Natural killer cell (primary cell): ENCODE measurements at regions not wholly inside any gene's neighbourhood (a gene's known extent, or its start where the extent isn't known, plus 50 kb on each side); places are given as distances from the start of the nearest gene placed in this dataset.

Experiments
- ATAC-seq, 3 donors: fragments of 150-1000 bp in 2 of 3; fragments of 200-7000 bp in 1 of 3; cut with Tn5 transposase; 1 replicate in 1 of 3; 2 replicates in 2 of 3; pipeline ENCODE4 v1.10.0; 2021; ENCODE audit warnings: mild to moderate bottlenecking in 2 of 3, moderate library complexity in 2 of 3
- DNase-seq, 2 donors: peaks; one replicate each; pipeline versions ENCODE4 v3.0.0 to v3.0.0-alpha.2; 2013 to 2021; ENCODE audit warnings: mixed read lengths in 1 of 2
- H3K27ac ChIP-seq: one replicate; pipeline ENCODE4 v1.5.1; 2013; ENCODE audit warnings: mild to moderate bottlenecking, low read length
- H3K27me3 ChIP-seq: one replicate; pipeline ENCODE4 v1.6.1; 2013; ENCODE audit warnings: low read length; ENCODE audit not compliant: control insufficient read depth, insufficient read depth
- H3K36me3 ChIP-seq: one replicate; pipeline ENCODE4 v1.6.1; 2013; ENCODE audit warnings: low read length; ENCODE audit not compliant: control insufficient read depth, insufficient read depth
- H3K4me1 ChIP-seq: one replicate; pipeline ENCODE4 v1.6.1; 2013; ENCODE audit warnings: low read length; ENCODE audit not compliant: control insufficient read depth, insufficient read depth
- H3K4me3 ChIP-seq: one replicate; pipeline ENCODE4 v1.5.1; 2013; ENCODE audit warnings: low read length
- H3K9me3 ChIP-seq: one replicate; pipeline ENCODE4 v1.6.1; 2013; ENCODE audit warnings: low read length; ENCODE audit not compliant: control insufficient read depth, insufficient read depth
- H3K27ac Mint-ChIP-seq, 2 donors: one replicate each; pipeline ENCODE4 v1.8.0; 2022; ENCODE audit warnings: mild to moderate bottlenecking in 2 of 2, mixed read lengths in 2 of 2, moderate library complexity in 1 of 2
- H3K27me3 Mint-ChIP-seq, 2 donors: one replicate each; pipeline ENCODE4 v1.8.0; 2022; ENCODE audit warnings: low read depth in 2 of 2, mixed read lengths in 2 of 2
- H3K36me3 Mint-ChIP-seq: one replicate; pipeline ENCODE4 v1.8.0; 2022; ENCODE audit warnings: mixed read lengths
- H3K4me1 Mint-ChIP-seq, 2 donors: one replicate each; pipeline ENCODE4 v1.8.0; 2022; ENCODE audit warnings: mixed read lengths in 2 of 2
- H3K4me3 Mint-ChIP-seq: one replicate; pipeline ENCODE4 v1.8.0; 2022; ENCODE audit warnings: mild to moderate bottlenecking, moderate library complexity, mixed read lengths
- H3K9me3 Mint-ChIP-seq, 2 donors: one replicate each; pipeline ENCODE4 v1.8.0; 2022; ENCODE audit warnings: mixed read lengths in 2 of 2
- CTCF ChIP-seq: fragments of 200-600 bp; IDR thresholded peaks from one replicate; pipeline ENCODE4 v1.8.0; 2022; ENCODE audit warnings: antibody characterized with exemption
- WGBS: methylation state at CpG from one replicate; pipeline ENCODE4 v1.1.7; 2013; ENCODE audit warnings: missing lambda C conversion rate; ENCODE audit not compliant: insufficient coverage; 5-methylcytosine and 5-hydroxymethylcytosine counted together
- intact Hi-C: fragments of 100-400 bp; cut with micrococcal nuclease; formaldehyde crosslinking; loops from one replicate; pipeline ENCODE4 v1.14.2; 2022

- Histone ChIP-seq H3K36me3 (no peaks in the 10 kb centered on the region), H3K4me1 (no peaks in the 10 kb centered on the region), H3K27me3 (no peaks in the 10 kb centered on the region), H3K27ac (no peak overlapping the region), H3K9me3 (peaks cover 8% of the 10 kb centered on the region), H3K4me3 (no peak overlapping the region)
- no peaks in the 10 kb centered on the region for H3K4me1 Mint-ChIP-seq
- H3K36me3 Mint-ChIP-seq = no peaks in the 10 kb centered on the region
- intact Hi-C loops = no loop called here
- H3K9me3 Mint-ChIP-seq = peaks cover 3 to 16% of the 10 kb centered on the region in 2 donors
- H3K27me3 Mint-ChIP-seq = no peaks in the 10 kb centered on the region
- DNase-seq = no peak
- no peak overlapping the region for H3K4me3 Mint-ChIP-seq
- H3K27ac Mint-ChIP-seq = no peak overlapping the region
- no peak for ATAC-seq
- no peak for TF ChIP-seq CTCF
- WGBS = 38% methylated on average over 2 of the region's 3 CpGs
These were observed 534.6 kb upstream of the POM121L12 start for GRCh38 chr7:52500841-52501240.

GRCh38 chr7:52498366-52498765 is 537.1 kb upstream of the POM121L12 start:
- no peak overlapping the region for H3K27ac Mint-ChIP-seq
- no peaks in the 10 kb centered on the region for H3K4me1 Mint-ChIP-seq
- H3K36me3 Mint-ChIP-seq = no peaks in the 10 kb centered on the region
- DNase-seq (no peak), ATAC-seq (no peak)
- H3K27me3 Mint-ChIP-seq = no peaks in the 10 kb centered on the region
- no CpG with 5 or more reads among the region's 1 CpG for WGBS
- no peak overlapping the region for H3K4me3 Mint-ChIP-seq
- Histone ChIP-seq H3K36me3 (no peaks in the 10 kb centered on the region), H3K4me3 (no peak overlapping the region), H3K27ac (no peak overlapping the region), H3K4me1 (no peaks in the 10 kb centered on the region), H3K9me3 (no peaks in the 10 kb centered on the region), H3K27me3 (no peaks in the 10 kb centered on the region)
- TF ChIP-seq CTCF = no peak
- H3K9me3 Mint-ChIP-seq = peaks cover 3 to 8% of the 10 kb centered on the region in 2 donors
- intact Hi-C loops = no loop called here

- no peak for ATAC-seq
- Mint-ChIP-seq H3K4me1 (no peaks in the 10 kb centered on the region), H3K9me3 (peaks cover 8 to 16% of the 10 kb centered on the region in 2 donors), H3K27ac (no peak overlapping the region), H3K36me3 (no peaks in the 10 kb centered on the region), H3K4me3 (no peak overlapping the region), H3K27me3 (no peaks in the 10 kb centered on the region)
- Histone ChIP-seq H3K36me3 (no peaks in the 10 kb centered on the region), H3K9me3 (no peaks in the 10 kb centered on the region), H3K4me1 (no peaks in the 10 kb centered on the region), H3K27me3 (no peaks in the 10 kb centered on the region), H3K4me3 (no peak overlapping the region), H3K27ac (no peak overlapping the region)
- TF ChIP-seq CTCF = no peak
- intact Hi-C loops = no loop called here
- 58% methylated on average over 3 of the region's 3 CpGs for WGBS
- no peak for DNase-seq
These were observed 549.2 kb upstream of the POM121L12 start for GRCh38 chr7:52486267-52486666.

GRCh38 chr7:52482076-52482475 is 553.4 kb upstream of the POM121L12 start:
- Mint-ChIP-seq H3K4me3 (no peak overlapping the region), H3K36me3 (no peaks in the 10 kb centered on the region), H3K9me3 (peaks cover 6 to 14% of the 10 kb centered on the region in 2 donors), H3K4me1 (no peaks in the 10 kb centered on the region), H3K27me3 (no peaks in the 10 kb centered on the region), H3K27ac (no peak overlapping the region)
- no peak overlapping the region for H3K27ac ChIP-seq
- ATAC-seq (no peak), DNase-seq (no peak)
- peaks cover 7% of the 10 kb centered on the region for H3K9me3 ChIP-seq
- H3K27me3 ChIP-seq = no peaks in the 10 kb centered on the region
- 85% methylated on average over 2 of the region's 2 CpGs for WGBS
- intact Hi-C loops = no loop called here
- TF ChIP-seq CTCF = no peak
- H3K36me3 ChIP-seq = no peaks in the 10 kb centered on the region
- H3K4me1 ChIP-seq = no peaks in the 10 kb centered on the region
- no peak overlapping the region for H3K4me3 ChIP-seq
